ENCODE measurements at regions not wholly inside any gene's neighbourhood (a gene's known extent, or its start where the extent isn't known, plus 50 kb on each side); places are given as distances from the start of the nearest gene placed in this dataset.
A peak's percentile ranks its signal among the peaks of the same experiment; 100 is the strongest.

DNA sequence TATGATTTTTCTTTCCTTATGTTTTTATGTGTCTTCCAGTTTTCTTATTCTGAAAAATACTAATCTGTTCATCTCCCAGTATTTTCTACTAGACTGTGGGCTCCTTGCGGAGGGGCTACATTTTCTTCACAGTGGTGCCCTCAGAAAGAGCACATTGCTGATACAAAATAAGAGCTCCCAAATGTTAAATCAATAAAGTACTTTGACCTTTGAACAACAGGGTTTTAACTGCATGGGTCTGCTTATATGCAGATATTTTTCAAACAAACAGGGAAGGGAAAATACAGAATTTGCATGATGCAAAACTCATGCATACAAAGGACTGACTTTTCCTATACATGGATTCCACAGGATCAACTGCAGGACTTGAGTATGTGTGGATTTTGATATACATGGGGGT, 79.9 kb upstream of the ACO1 start:
- no peak overlapping the region for H3K4me3 Mint-ChIP-seq
- TF ChIP-seq EZH2 (IDR thresholded peaks at IDR 0.05) (no peak), EZH2phosphoT487 (IDR thresholded peaks at IDR 0.05) (no peak)
- TF ChIP-seq, protein P1, sequence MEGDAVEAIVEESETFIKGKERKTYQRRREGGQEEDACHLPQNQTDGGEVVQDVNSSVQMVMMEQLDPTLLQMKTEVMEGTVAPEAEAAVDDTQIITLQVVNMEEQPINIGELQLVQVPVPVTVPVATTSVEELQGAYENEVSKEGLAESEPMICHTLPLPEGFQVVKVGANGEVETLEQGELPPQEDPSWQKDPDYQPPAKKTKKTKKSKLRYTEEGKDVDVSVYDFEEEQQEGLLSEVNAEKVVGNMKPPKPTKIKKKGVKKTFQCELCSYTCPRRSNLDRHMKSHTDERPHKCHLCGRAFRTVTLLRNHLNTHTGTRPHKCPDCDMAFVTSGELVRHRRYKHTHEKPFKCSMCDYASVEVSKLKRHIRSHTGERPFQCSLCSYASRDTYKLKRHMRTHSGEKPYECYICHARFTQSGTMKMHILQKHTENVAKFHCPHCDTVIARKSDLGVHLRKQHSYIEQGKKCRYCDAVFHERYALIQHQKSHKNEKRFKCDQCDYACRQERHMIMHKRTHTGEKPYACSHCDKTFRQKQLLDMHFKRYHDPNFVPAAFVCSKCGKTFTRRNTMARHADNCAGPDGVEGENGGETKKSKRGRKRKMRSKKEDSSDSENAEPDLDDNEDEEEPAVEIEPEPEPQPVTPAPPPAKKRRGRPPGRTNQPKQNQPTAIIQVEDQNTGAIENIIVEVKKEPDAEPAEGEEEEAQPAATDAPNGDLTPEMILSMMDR (IDR thresholded peaks at IDR 0.05) = no peak
- H3K9me3 ChIP-seq (ENCODE audit: low read depth) = no peaks in the 10 kb centered on the region
- peaks cover 9% of the 10 kb centered on the region for H3K9me3 Mint-ChIP-seq
- H3K9ac ChIP-seq = no peak overlapping the region
- no peak overlapping the region for H3K4me3 ChIP-seq
- H3K27ac Mint-ChIP-seq = no peak overlapping the region
- H3K36me3 Mint-ChIP-seq = no peaks in the 10 kb centered on the region
- no peak for DNase-seq (ENCODE audit: low spot score)
- H3K36me3 ChIP-seq = no peaks in the 10 kb centered on the region
- H3K27ac ChIP-seq = no peak overlapping the region
- no peaks in the 10 kb centered on the region for H4K20me1 ChIP-seq (ENCODE audit: low read depth)
- no peaks in the 10 kb centered on the region for H3K79me2 ChIP-seq (ENCODE audit: low read depth)
- no peaks in the 10 kb centered on the region for H3F3A ChIP-seq (ENCODE audit: low read depth)
- H3K4me2 ChIP-seq = no peak overlapping the region
- peaks cover 9% of the 10 kb centered on the region for H3K4me1 ChIP-seq
- no peaks in the 10 kb centered on the region for H3K27me3 Mint-ChIP-seq (ENCODE audit: insufficient read depth, low read depth)
- no peak overlapping the region for H2AFZ ChIP-seq (replicated peaks)
- no peaks in the 10 kb centered on the region for H3K27me3 ChIP-seq
- H3K4me1 Mint-ChIP-seq = peaks cover 3% of the 10 kb centered on the region

DNA sequence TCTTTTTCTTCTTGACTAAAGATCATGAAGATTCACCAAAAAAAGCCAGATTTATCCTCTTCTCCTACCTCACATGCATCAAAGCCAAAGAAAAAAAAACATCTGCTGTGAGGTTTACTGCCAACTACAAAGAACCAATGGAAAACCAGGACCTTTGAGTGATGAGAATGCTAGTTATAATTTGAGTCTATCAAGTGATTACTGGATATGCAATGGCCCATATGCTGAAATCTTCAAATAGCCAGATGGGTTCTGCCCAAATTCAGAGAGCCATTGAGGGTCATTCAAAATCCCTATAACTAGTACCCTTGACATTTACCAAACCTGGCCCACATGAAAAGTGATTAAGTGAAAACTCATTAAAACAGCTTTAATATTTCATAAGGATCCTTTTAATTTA, 78.4 kb upstream of the ACO1 start:
- H3F3A ChIP-seq (ENCODE audit: low read depth) = no peaks in the 10 kb centered on the region
- no peaks in the 10 kb centered on the region for H3K27me3 ChIP-seq
- no peak overlapping the region for H3K9ac ChIP-seq
- Mint-ChIP-seq H3K9me3 (peaks cover 9% of the 10 kb centered on the region), H3K4me3 (no peak overlapping the region), H3K36me3 (no peaks in the 10 kb centered on the region), H3K27ac (no peak overlapping the region), H3K4me1 (no peaks in the 10 kb centered on the region), H3K27me3 (ENCODE audit: insufficient read depth, low read depth) (no peaks in the 10 kb centered on the region)
- no peak overlapping the region for H3K27ac ChIP-seq
- no peak overlapping the region for H3K4me3 ChIP-seq
- no peak for DNase-seq (ENCODE audit: low spot score)
- H4K20me1 ChIP-seq (ENCODE audit: low read depth) = no peaks in the 10 kb centered on the region
- peak overlapping the region; percentile 51 for H2AFZ ChIP-seq (replicated peaks)
- no peaks in the 10 kb centered on the region for H3K9me3 ChIP-seq (ENCODE audit: low read depth)
- no peaks in the 10 kb centered on the region for H3K4me1 ChIP-seq
- no peaks in the 10 kb centered on the region for H3K79me2 ChIP-seq (ENCODE audit: low read depth)
- TF ChIP-seq, protein P1 (IDR thresholded peaks at IDR 0.05) = no peak
- TF ChIP-seq EZH2 (IDR thresholded peaks at IDR 0.05) = no peak
- TF ChIP-seq EZH2phosphoT487 (IDR thresholded peaks at IDR 0.05) = no peak
- no peak overlapping the region for H3K4me2 ChIP-seq
- no peaks in the 10 kb centered on the region for H3K36me3 ChIP-seq

DNA sequence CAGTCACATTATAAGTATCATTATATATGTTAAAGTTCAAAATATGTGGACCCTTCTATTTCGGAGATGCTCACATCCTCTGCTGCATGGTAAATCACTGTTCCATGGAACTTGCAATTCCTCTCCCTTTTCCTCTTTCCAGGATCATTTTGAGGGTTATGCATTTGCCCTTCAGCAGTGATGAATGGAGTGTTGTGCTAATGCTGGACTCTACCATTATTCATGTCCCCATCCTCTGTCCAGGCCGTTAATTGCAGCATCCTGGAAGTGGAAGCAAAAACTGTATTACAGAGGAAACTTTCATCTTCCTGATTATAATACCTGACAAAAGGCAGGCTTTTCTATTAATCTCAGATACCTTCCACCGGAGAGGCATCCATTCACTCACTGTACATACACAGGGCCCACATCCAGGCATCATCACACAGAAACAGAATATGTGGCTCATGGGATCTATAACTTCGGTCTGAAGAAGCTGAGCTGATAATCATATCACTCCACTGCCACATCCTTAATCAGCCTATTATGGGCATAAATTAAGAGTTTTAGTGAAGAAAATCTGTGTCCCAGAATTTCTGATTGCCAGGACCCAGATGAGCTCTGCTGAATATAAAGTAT, 65.0 kb upstream of the ACO1 start:
- Histone ChIP-seq H3K79me2 (ENCODE audit: low read depth) (no peaks in the 10 kb centered on the region), H4K20me1 (ENCODE audit: low read depth) (no peaks in the 10 kb centered on the region), H3K27ac (no peak overlapping the region), H3K4me2 (no peak overlapping the region), H3K9ac (no peak overlapping the region), H3K4me3 (no peak overlapping the region), H3K36me3 (no peaks in the 10 kb centered on the region), H3K9me3 (ENCODE audit: low read depth) (no peaks in the 10 kb centered on the region), H3K4me1 (peaks cover 2% of the 10 kb centered on the region), H3K27me3 (no peaks in the 10 kb centered on the region), H3F3A (ENCODE audit: low read depth) (no peaks in the 10 kb centered on the region), H2AFZ (replicated peaks) (no peak overlapping the region)
- H3K9me3 Mint-ChIP-seq = peaks cover 8% of the 10 kb centered on the region
- DNase-seq (ENCODE audit: low spot score) = no peak
- H3K27me3 Mint-ChIP-seq (ENCODE audit: insufficient read depth, low read depth) = peaks cover 3% of the 10 kb centered on the region
- TF ChIP-seq, protein P1 (IDR thresholded peaks at IDR 0.05) = no peak
- TF ChIP-seq EZH2 (IDR thresholded peaks at IDR 0.05) = no peak
- TF ChIP-seq EZH2phosphoT487 (IDR thresholded peaks at IDR 0.05) = no peak
- H3K4me1 Mint-ChIP-seq = no peaks in the 10 kb centered on the region
- H3K36me3 Mint-ChIP-seq = no peaks in the 10 kb centered on the region
- H3K27ac Mint-ChIP-seq = no peak overlapping the region
- H3K4me3 Mint-ChIP-seq = no peak overlapping the region

Measured in neural progenitor cell (in vitro differentiated cells).